CD4-positive, alpha-beta T cell treated with Interferon alpha-2 for 1 hour (primary cell): ENCODE measurements at regions not wholly inside any gene's neighbourhood (a gene's known extent, or its start where the extent isn't known, plus 50 kb on each side); places are given as distances from the start of the nearest gene placed in this dataset.
"Not testable (repeated sequence)": the region's sequence is repeated elsewhere in the genome, so short reads cannot be mapped to it uniquely, and the experiment has no call there.

Experiments used
- DNase-seq, 2 donors: peaks; one replicate each; pipeline ENCODE4 v3.0.0-alpha.2; 2020 to 2022

- no peak for DNase-seq
Observed at GRCh38 chr21:20020026-20020425, 978.2 kb upstream of the NCAM2 start.

GRCh38 chr21:20023193-20023592 lies 975.0 kb upstream of the NCAM2 start:
- no peak for DNase-seq

- no peak for DNase-seq
Observed at GRCh38 chr21:20024741-20025140, 973.5 kb upstream of the NCAM2 start.

GRCh38 chr21:20026543-20026942 lies 971.7 kb upstream of the NCAM2 start:
- no peak for DNase-seq

GRCh38 chr21:20030390-20030789 lies 967.8 kb upstream of the NCAM2 start:
- no peak for DNase-seq

GRCh38 chr21:20031807-20032206 lies 966.4 kb upstream of the NCAM2 start:
- no peak for DNase-seq

- DNase-seq = no peak
Observed at GRCh38 chr21:20040768-20041167, 957.4 kb upstream of the NCAM2 start.

GRCh38 chr21:20045197-20045596 lies 953.0 kb upstream of the NCAM2 start:
- DNase-seq = no peak

- not testable (repeated sequence) for DNase-seq
Observed at GRCh38 chr21:20048130-20048837, 949.9 kb upstream of the NCAM2 start.

- no peak for DNase-seq
Observed at GRCh38 chr21:20083336-20083735, 914.9 kb upstream of the NCAM2 start.

- DNase-seq = no peak
Observed at GRCh38 chr21:20083925-20084324, 914.3 kb upstream of the NCAM2 start.

GRCh38 chr21:20086508-20086907 lies 911.7 kb upstream of the NCAM2 start:
- DNase-seq = no peak

GRCh38 chr21:20106368-20106767 lies 891.8 kb upstream of the NCAM2 start:
- DNase-seq = no peak

GRCh38 chr21:20108016-20108415 lies 890.2 kb upstream of the NCAM2 start:
- no peak for DNase-seq

- no peak for DNase-seq
Observed at GRCh38 chr21:20108976-20109540, 889.2 kb upstream of the NCAM2 start.

- DNase-seq = no peak
Observed at GRCh38 chr21:20110368-20110767, 887.8 kb upstream of the NCAM2 start.

- no peak for DNase-seq
Observed at GRCh38 chr21:20151741-20152140, 846.5 kb upstream of the NCAM2 start.

GRCh38 chr21:20163167-20163566 lies 835.0 kb upstream of the NCAM2 start:
- no peak for DNase-seq

GRCh38 chr21:20167059-20167458 lies 831.1 kb upstream of the NCAM2 start:
- no peak for DNase-seq

GRCh38 chr21:20169812-20170576 lies 828.2 kb upstream of the NCAM2 start:
- no peak for DNase-seq

GRCh38 chr21:20186186-20186585 lies 812.0 kb upstream of the NCAM2 start:
- no peak for DNase-seq

GRCh38 chr21:20187028-20187427 lies 811.2 kb upstream of the NCAM2 start:
- no peak for DNase-seq

- DNase-seq = not testable (repeated sequence)
Observed at GRCh38 chr21:20201323-20201722, 796.9 kb upstream of the NCAM2 start.

GRCh38 chr21:20207335-20207734 lies 790.9 kb upstream of the NCAM2 start:
- DNase-seq = no peak
